ENCODE measurements at regions not wholly inside any gene's neighbourhood (a gene's known extent, or its start where the extent isn't known, plus 50 kb on each side); places are given as distances from the start of the nearest gene placed in this dataset.
"Not testable (repeated sequence)": the region's sequence is repeated elsewhere in the genome, so short reads cannot be mapped to it uniquely, and the experiment has no call there.

GRCh38 chr16:48003206-48003907 lies 152.4 kb downstream of the ABCC12 start:
- DNase-seq, result peak in 1 of 3 experiments; percentile 14

GRCh38 chr16:48001324-48001895 lies 154.4 kb downstream of the ABCC12 start:
- DNase-seq, result peak in 1 of 3 experiments; percentile 12

- DNase-seq, result no peak
Observed at GRCh38 chr16:48000622-48001021, 155.2 kb downstream of the ABCC12 start.

GRCh38 chr16:47999595-47999994 lies 156.2 kb downstream of the ABCC12 start:
- DNase-seq, result no peak

GRCh38 chr16:47995354-47995753 lies 160.4 kb downstream of the ABCC12 start:
- DNase-seq, result no peak

- peak in 1 of 3 experiments; percentile 62 for DNase-seq
Observed at GRCh38 chr16:47991491-47991890, 164.3 kb downstream of the ABCC12 start.

- no peak for DNase-seq
Observed at GRCh38 chr16:47990676-47991075, 165.1 kb downstream of the ABCC12 start.

GRCh38 chr16:47987136-47987535 lies 168.7 kb downstream of the ABCC12 start:
- DNase-seq, result no peak

- DNase-seq, result no peak
Observed at GRCh38 chr16:47986031-47986430, 169.8 kb downstream of the ABCC12 start.

GRCh38 chr16:47984669-47985068 lies 171.1 kb downstream of the ABCC12 start:
- DNase-seq, result no peak

GRCh38 chr16:47983999-47984580 lies 171.7 kb downstream of the ABCC12 start:
- no peak for DNase-seq

GRCh38 chr16:47980212-47980611 lies 175.6 kb downstream of the ABCC12 start:
- no peak for DNase-seq

- DNase-seq, result no peak
Observed at GRCh38 chr16:47979616-47980182, 176.1 kb downstream of the ABCC12 start.

GRCh38 chr16:47979164-47979520 lies 176.7 kb downstream of the ABCC12 start:
- DNase-seq, result peak in 1 of 3 experiments; percentile 76

- no peak for DNase-seq
Observed at GRCh38 chr16:47978491-47979163, 177.2 kb downstream of the ABCC12 start.

GRCh38 chr16:47977802-47978201 lies 178.0 kb downstream of the ABCC12 start:
- DNase-seq, result no peak

- peak in 2 of 3 experiments; percentile 32 to 38 for DNase-seq
Observed at GRCh38 chr16:47976636-47977210, 179.1 kb downstream of the ABCC12 start.

GRCh38 chr16:47974971-47975370 lies 180.8 kb downstream of the ABCC12 start:
- DNase-seq, result not testable (repeated sequence)

GRCh38 chr16:47973552-47973951 lies 182.2 kb downstream of the ABCC12 start:
- no peak for DNase-seq

GRCh38 chr16:47972246-47972985 lies 183.4 kb downstream of the ABCC12 start:
- DNase-seq, result no peak

GRCh38 chr16:47971225-47971624 lies 184.6 kb downstream of the ABCC12 start:
- DNase-seq, result no peak

GRCh38 chr16:47970291-47970931 lies 185.4 kb downstream of the ABCC12 start:
- DNase-seq, result no peak
